ENCODE measurements at regions not wholly inside any gene's neighbourhood (a gene's known extent, or its start where the extent isn't known, plus 50 kb on each side); places are given as distances from the start of the nearest gene placed in this dataset.
"Not testable (repeated sequence)": the region's sequence is repeated elsewhere in the genome, so short reads cannot be mapped to it uniquely, and the experiment has no call there.

DNA sequence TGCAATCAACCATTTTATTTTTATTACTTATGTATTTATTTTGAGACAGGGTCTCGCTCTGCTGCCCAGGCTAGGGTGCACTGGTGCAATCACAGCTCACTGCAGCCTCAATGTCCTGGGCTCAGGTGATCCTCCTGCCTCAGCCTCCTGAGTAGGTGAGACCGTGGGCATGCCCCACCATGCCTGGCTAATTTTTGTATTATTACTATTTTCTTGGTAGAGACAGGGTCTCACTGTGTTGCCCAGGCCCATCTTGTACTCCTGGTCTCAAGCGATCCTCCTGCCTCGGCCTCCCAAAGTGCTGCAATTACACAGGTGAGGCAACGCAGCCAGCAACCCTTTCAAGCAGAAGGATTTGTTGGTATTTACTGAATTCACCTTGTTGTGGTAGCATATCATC lies 60.3 kb upstream of the PPP2R3B start:
- H3K4me3 ChIP-seq (ENCODE audit: insufficient read depth in 1 of 2, low read depth in 1 of 2, low read length in 2 of 2): no peak overlapping the region
- no peak overlapping the region for H2BK12ac ChIP-seq (ENCODE audit: low read length in 2 of 2)
- H3K27ac ChIP-seq (ENCODE audit: low read length, poor library complexity, severe bottlenecking): no peak overlapping the region
- no peaks in the 10 kb centered on the region for H3K79me1 ChIP-seq (replicated peaks; ENCODE audit: low read length, poor library complexity, severe bottlenecking)
- WGBS: 72% methylated on average over 4 of the region's 5 CpGs
- peaks cover 2% of the 10 kb centered on the region for H3K4me1 ChIP-seq (ENCODE audit: control insufficient read depth, insufficient read depth, low read depth, low read length)
- H3K14ac ChIP-seq (ENCODE audit: low read length in 2 of 2): no peak overlapping the region
- no peak overlapping the region for H3K4me2 ChIP-seq (ENCODE audit: low read length, poor library complexity, severe bottlenecking)
- no peak overlapping the region for H3K4ac ChIP-seq (ENCODE audit: low read depth in 1 of 2, low read length in 2 of 2)
- DNase-seq: no peak
- H2BK15ac ChIP-seq (ENCODE audit: low read depth, poor library complexity, severe bottlenecking): no peak overlapping the region
- no peak overlapping the region for H4K8ac ChIP-seq (ENCODE audit: low read length)
- H2AFZ ChIP-seq (ENCODE audit: low read depth, low read length): no peak overlapping the region
- no peaks in the 10 kb centered on the region for H3K9me3 ChIP-seq (ENCODE audit: control insufficient read depth, low read length)
- no peak overlapping the region for H2BK5ac ChIP-seq (ENCODE audit: low read depth, low read length, poor library complexity, severe bottlenecking)
- no peak overlapping the region for H3K18ac ChIP-seq (ENCODE audit: low read depth in 1 of 2, low read length in 2 of 2)
- no peaks in the 10 kb centered on the region for H3K36me3 ChIP-seq (ENCODE audit: control insufficient read depth in 1 of 2, insufficient read depth in 2 of 2, low read depth in 1 of 2, low read length in 2 of 2)
- H3K9ac ChIP-seq (ENCODE audit: low read length): no peak overlapping the region
- H2AK5ac ChIP-seq (ENCODE audit: low read length, severe bottlenecking): no peak overlapping the region
- H3K27me3 ChIP-seq (ENCODE audit: control insufficient read depth in 1 of 2, insufficient read depth in 1 of 2, low read length in 2 of 2): peaks cover 0 to 3% of the 10 kb centered on the region in 2 experiments
- no peak overlapping the region for H3K23ac ChIP-seq (ENCODE audit: low read length in 2 of 2)
- H2BK120ac ChIP-seq (ENCODE audit: low read depth, low read length): no peak overlapping the region
- no peak overlapping the region for H4K91ac ChIP-seq (ENCODE audit: low read length)

DNA sequence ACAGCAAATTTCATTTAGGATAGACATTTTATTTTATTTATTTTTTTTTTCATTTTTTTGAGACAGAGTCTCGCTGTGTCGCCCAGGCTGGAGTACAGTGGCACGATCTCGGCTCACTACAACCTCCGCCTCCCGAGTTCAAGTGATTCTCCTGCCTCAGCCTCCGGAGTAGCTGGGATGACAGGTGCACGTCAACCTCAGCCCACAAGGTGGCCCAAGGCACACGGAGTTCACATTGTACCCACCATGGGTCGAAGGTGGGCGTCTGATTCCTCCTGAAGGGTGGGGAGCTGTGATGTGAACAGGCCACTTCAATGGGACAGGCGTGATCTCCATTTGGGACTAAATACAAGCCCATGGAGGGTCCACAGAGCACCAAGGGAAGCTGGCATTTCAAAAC lies 65.0 kb upstream of the PPP2R3B start:
- H3K36me3 ChIP-seq (ENCODE audit: control insufficient read depth in 1 of 2, insufficient read depth in 2 of 2, low read depth in 1 of 2, low read length in 2 of 2); H3K4me1 ChIP-seq (ENCODE audit: control insufficient read depth, insufficient read depth, low read depth, low read length); H3K4me2 ChIP-seq (ENCODE audit: low read length, poor library complexity, severe bottlenecking); H3K4ac ChIP-seq (ENCODE audit: low read depth in 1 of 2, low read length in 2 of 2); H4K91ac ChIP-seq (ENCODE audit: low read length); H2BK5ac ChIP-seq (ENCODE audit: low read depth, low read length, poor library complexity, severe bottlenecking); H3K14ac ChIP-seq (ENCODE audit: low read length in 2 of 2); H3K79me1 ChIP-seq (replicated peaks; ENCODE audit: low read length, poor library complexity, severe bottlenecking); H3K27me3 ChIP-seq (ENCODE audit: control insufficient read depth in 1 of 2, insufficient read depth in 1 of 2, low read length in 2 of 2); H4K8ac ChIP-seq (ENCODE audit: low read length); H3K23ac ChIP-seq (ENCODE audit: low read length in 2 of 2); H3K18ac ChIP-seq (ENCODE audit: low read depth in 1 of 2, low read length in 2 of 2); H2AK5ac ChIP-seq (ENCODE audit: low read length, severe bottlenecking); DNase-seq; H2AFZ ChIP-seq (ENCODE audit: low read depth, low read length); H3K9me3 ChIP-seq (ENCODE audit: control insufficient read depth, low read length); H2BK120ac ChIP-seq (ENCODE audit: low read depth, low read length); H2BK15ac ChIP-seq (ENCODE audit: low read depth, poor library complexity, severe bottlenecking); H3K4me3 ChIP-seq (ENCODE audit: insufficient read depth in 1 of 2, low read depth in 1 of 2, low read length in 2 of 2); H3K9ac ChIP-seq (ENCODE audit: low read length); H3K27ac ChIP-seq (ENCODE audit: low read length, poor library complexity, severe bottlenecking); H2BK12ac ChIP-seq (ENCODE audit: low read length in 2 of 2): not testable (repeated sequence)
- WGBS: 71% methylated on average over 12 of the region's 12 CpGs

DNA sequence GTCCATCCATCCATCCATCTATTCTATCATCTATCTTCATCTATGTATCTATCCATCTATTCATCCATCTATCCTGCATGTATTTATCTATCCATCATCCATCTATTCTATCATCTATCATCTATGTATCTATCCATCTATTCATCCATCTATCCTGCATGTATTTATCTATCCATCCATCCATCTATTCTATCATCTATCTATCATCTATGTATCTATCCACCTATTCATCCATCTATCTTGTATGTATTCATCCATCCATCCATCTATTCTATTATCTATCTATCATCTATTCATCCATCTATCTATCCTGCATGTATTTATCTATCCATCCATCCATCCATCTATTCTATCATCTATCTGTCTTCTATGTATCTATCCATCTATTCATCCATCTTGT lies 65.9 kb upstream of the PPP2R3B start:
- Histone ChIP-seq H4K91ac (ENCODE audit: low read length) (no peak overlapping the region), H3K9me3 (ENCODE audit: control insufficient read depth, low read length) (peaks cover 7% of the 10 kb centered on the region), H2BK5ac (ENCODE audit: low read depth, low read length, poor library complexity, severe bottlenecking) (no peak overlapping the region), H3K79me1 (replicated peaks; ENCODE audit: low read length, poor library complexity, severe bottlenecking) (no peaks in the 10 kb centered on the region), H3K4me2 (ENCODE audit: low read length, poor library complexity, severe bottlenecking) (no peak overlapping the region), H2BK15ac (ENCODE audit: low read depth, poor library complexity, severe bottlenecking) (no peak overlapping the region), H2BK12ac (ENCODE audit: low read length in 2 of 2) (no peak overlapping the region), H2BK120ac (ENCODE audit: low read depth, low read length) (no peak overlapping the region), H3K27me3 (ENCODE audit: control insufficient read depth in 1 of 2, insufficient read depth in 1 of 2, low read length in 2 of 2) (no peaks in the 10 kb centered on the region), H3K4me1 (ENCODE audit: control insufficient read depth, insufficient read depth, low read depth, low read length) (no peaks in the 10 kb centered on the region), H3K23ac (ENCODE audit: low read length in 2 of 2) (no peak overlapping the region), H3K27ac (ENCODE audit: low read length, poor library complexity, severe bottlenecking) (no peak overlapping the region), H3K36me3 (ENCODE audit: control insufficient read depth in 1 of 2, insufficient read depth in 2 of 2, low read depth in 1 of 2, low read length in 2 of 2) (no peaks in the 10 kb centered on the region), H3K18ac (ENCODE audit: low read depth in 1 of 2, low read length in 2 of 2) (no peak overlapping the region), H3K4ac (ENCODE audit: low read depth in 1 of 2, low read length in 2 of 2) (no peak overlapping the region), H2AK5ac (ENCODE audit: low read length, severe bottlenecking) (no peak overlapping the region), H2AFZ (ENCODE audit: low read depth, low read length) (no peak overlapping the region), H3K4me3 (ENCODE audit: insufficient read depth in 1 of 2, low read depth in 1 of 2, low read length in 2 of 2) (no peak overlapping the region), H4K8ac (ENCODE audit: low read length) (no peak overlapping the region), H3K14ac (ENCODE audit: low read length in 2 of 2) (no peak overlapping the region), H3K9ac (ENCODE audit: low read length) (no peak overlapping the region)
- no peak for DNase-seq

DNA sequence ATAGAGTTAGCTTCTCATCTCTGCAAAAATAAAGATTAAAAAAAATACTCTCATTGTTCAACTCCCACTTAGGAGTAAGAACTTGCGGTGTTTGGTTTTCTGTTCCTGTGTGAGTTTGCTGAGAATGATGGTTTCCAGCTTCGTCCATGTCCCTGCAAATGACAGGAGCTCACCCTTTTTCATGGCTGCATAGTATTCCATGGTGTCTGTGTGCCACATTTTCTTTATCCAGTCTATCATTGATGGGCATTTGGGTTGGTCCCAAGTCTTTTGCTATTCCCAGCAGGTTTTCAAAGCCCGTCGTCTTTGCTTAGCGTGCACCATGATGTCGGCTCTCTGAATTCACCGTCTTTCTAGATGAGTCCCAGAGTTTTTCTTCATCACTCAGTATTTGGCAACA lies 67.8 kb upstream of the PPP2R3B start:
- not testable (repeated sequence) for H4K91ac ChIP-seq (ENCODE audit: low read length); H2BK12ac ChIP-seq (ENCODE audit: low read length in 2 of 2); H3K27me3 ChIP-seq (ENCODE audit: control insufficient read depth in 1 of 2, insufficient read depth in 1 of 2, low read length in 2 of 2); H3K4me1 ChIP-seq (ENCODE audit: control insufficient read depth, insufficient read depth, low read depth, low read length); H3K14ac ChIP-seq (ENCODE audit: low read length in 2 of 2); H2BK5ac ChIP-seq (ENCODE audit: low read depth, low read length, poor library complexity, severe bottlenecking); H2BK15ac ChIP-seq (ENCODE audit: low read depth, poor library complexity, severe bottlenecking); H3K36me3 ChIP-seq (ENCODE audit: control insufficient read depth in 1 of 2, insufficient read depth in 2 of 2, low read depth in 1 of 2, low read length in 2 of 2); H3K4me2 ChIP-seq (ENCODE audit: low read length, poor library complexity, severe bottlenecking); H3K9me3 ChIP-seq (ENCODE audit: control insufficient read depth, low read length); DNase-seq; H3K9ac ChIP-seq (ENCODE audit: low read length); H3K79me1 ChIP-seq (replicated peaks; ENCODE audit: low read length, poor library complexity, severe bottlenecking); H3K4me3 ChIP-seq (ENCODE audit: insufficient read depth in 1 of 2, low read depth in 1 of 2, low read length in 2 of 2); H2BK120ac ChIP-seq (ENCODE audit: low read depth, low read length); H2AFZ ChIP-seq (ENCODE audit: low read depth, low read length); H3K18ac ChIP-seq (ENCODE audit: low read depth in 1 of 2, low read length in 2 of 2); H3K27ac ChIP-seq (ENCODE audit: low read length, poor library complexity, severe bottlenecking); H3K4ac ChIP-seq (ENCODE audit: low read depth in 1 of 2, low read length in 2 of 2); H3K23ac ChIP-seq (ENCODE audit: low read length in 2 of 2); H4K8ac ChIP-seq (ENCODE audit: low read length); H2AK5ac ChIP-seq (ENCODE audit: low read length, severe bottlenecking)
- 94% methylated on average over 7 of the region's 7 CpGs for WGBS

Data from mesenchymal stem cell (in vitro differentiated cells and primary cell).